IPS DF 6.9 (cell line): ENCODE measurements at regions not wholly inside any gene's neighbourhood (a gene's known extent, or its start where the extent isn't known, plus 50 kb on each side); places are given as distances from the start of the nearest gene placed in this dataset.

Source experiments
- DNase-seq: peaks from one replicate; pipeline ENCODE4 v3.0.0-alpha.2; 2013; ENCODE audit warnings: low read depth, low spot score
- H3K27ac ChIP-seq: one replicate; pipeline ENCODE4 v1.5.1; 2013; ENCODE audit warnings: low read length, control low read depth
- H3K27me3 ChIP-seq: 2 replicates; pipeline ENCODE4 v1.6.1; 2013; ENCODE audit warnings: mild to moderate bottlenecking, low read length; ENCODE audit not compliant: control insufficient read depth, insufficient read depth
- H3K36me3 ChIP-seq: 2 replicates; pipeline ENCODE4 v1.6.1; 2013; ENCODE audit warnings: low read length; ENCODE audit not compliant: control insufficient read depth, insufficient read depth
- H3K4me1 ChIP-seq: 2 replicates; pipeline ENCODE4 v1.6.1; 2013; ENCODE audit warnings: low read length; ENCODE audit not compliant: control insufficient read depth, insufficient read depth
- H3K4me3 ChIP-seq: 2 replicates; pipeline ENCODE4 v1.5.1; 2013; ENCODE audit warnings: mild to moderate bottlenecking, low read length
- H3K9me3 ChIP-seq: 2 replicates; pipeline ENCODE4 v1.6.1; 2013; ENCODE audit warnings: low read length, inconsistent platforms; ENCODE audit not compliant: control insufficient read depth, insufficient read depth
- WGBS: extraction: QIAGEN DNeasy Blood & Tissue Kit; methylation state at CpG from one replicate; pipeline ENCODE4 v1.1.7; 2013; ENCODE audit warnings: mixed read lengths, missing lambda C conversion rate; ENCODE audit not compliant: insufficient read length, insufficient coverage; 5-methylcytosine and 5-hydroxymethylcytosine counted together

- H3K4me1 ChIP-seq, result no peaks in the 10 kb centered on the region
Measured at GRCh38 chr4:117422297-117422696, 336.9 kb upstream of the TRAM1L1 start.

GRCh38 chr4:117425636-117426035, 340.3 kb upstream of the TRAM1L1 start:
- H3K36me3 ChIP-seq, result no peaks in the 10 kb centered on the region
- H3K27me3 ChIP-seq, result no peaks in the 10 kb centered on the region
- no peaks in the 10 kb centered on the region for H3K4me1 ChIP-seq
- no peak overlapping the region for H3K27ac ChIP-seq
- H3K4me3 ChIP-seq, result no peak overlapping the region
- H3K9me3 ChIP-seq, result no peaks in the 10 kb centered on the region
- DNase-seq, result no peak

More at GRCh38 chr4:117422297-117422696, 336.9 kb upstream of the TRAM1L1 start:
- Histone ChIP-seq H3K9me3 (no peaks in the 10 kb centered on the region), H3K4me3 (no peak overlapping the region), H3K27me3 (no peaks in the 10 kb centered on the region), H3K36me3 (no peaks in the 10 kb centered on the region), H3K27ac (no peak overlapping the region)
- DNase-seq, result no peak
- no CpG with 5 or more reads among the region's 5 CpGs for WGBS

- Histone ChIP-seq H3K9me3 (no peaks in the 10 kb centered on the region), H3K36me3 (no peaks in the 10 kb centered on the region)
Measured at GRCh38 chr4:117428536-117428935, 343.2 kb upstream of the TRAM1L1 start.

GRCh38 chr4:117429061-117429460, 343.7 kb upstream of the TRAM1L1 start:
- Histone ChIP-seq H3K36me3 (no peaks in the 10 kb centered on the region), H3K4me1 (no peaks in the 10 kb centered on the region), H3K4me3 (no peak overlapping the region), H3K27ac (no peak overlapping the region), H3K9me3 (no peaks in the 10 kb centered on the region), H3K27me3 (no peaks in the 10 kb centered on the region)
- WGBS, result no CpG with 5 or more reads among the region's 2 CpGs
- DNase-seq, result peak; percentile 13

More at GRCh38 chr4:117428536-117428935, 343.2 kb upstream of the TRAM1L1 start:
- Histone ChIP-seq H3K4me1 (no peaks in the 10 kb centered on the region), H3K27me3 (no peaks in the 10 kb centered on the region), H3K4me3 (no peak overlapping the region), H3K27ac (no peak overlapping the region)
- DNase-seq, result no peak
- no CpG with 5 or more reads among the region's 1 CpG for WGBS

- H3K4me3 ChIP-seq, result no peak overlapping the region
- WGBS, result no CpG with 5 or more reads among the region's 5 CpGs
- no peak for DNase-seq
- no peaks in the 10 kb centered on the region for H3K27me3 ChIP-seq
- no peaks in the 10 kb centered on the region for H3K4me1 ChIP-seq
- no peaks in the 10 kb centered on the region for H3K9me3 ChIP-seq
- no peak overlapping the region for H3K27ac ChIP-seq
- H3K36me3 ChIP-seq, result no peaks in the 10 kb centered on the region
Measured at GRCh38 chr4:117429506-117429905, 344.1 kb upstream of the TRAM1L1 start.

GRCh38 chr4:117434424-117434823, 349.0 kb upstream of the TRAM1L1 start:
- no CpG with 5 or more reads among the region's 1 CpG for WGBS
- Histone ChIP-seq H3K27ac (no peak overlapping the region), H3K4me3 (no peak overlapping the region), H3K36me3 (no peaks in the 10 kb centered on the region), H3K9me3 (no peaks in the 10 kb centered on the region), H3K27me3 (no peaks in the 10 kb centered on the region), H3K4me1 (no peaks in the 10 kb centered on the region)
- DNase-seq, result no peak

GRCh38 chr4:117447925-117448324, 362.5 kb upstream of the TRAM1L1 start:
- peak; percentile 31 for DNase-seq
- H3K27ac ChIP-seq, result no peak overlapping the region
- no peaks in the 10 kb centered on the region for H3K9me3 ChIP-seq
- no CpG with 5 or more reads among the region's 2 CpGs for WGBS
- no peaks in the 10 kb centered on the region for H3K27me3 ChIP-seq
- no peaks in the 10 kb centered on the region for H3K4me1 ChIP-seq
- no peak overlapping the region for H3K4me3 ChIP-seq
- peaks cover 3% of the 10 kb centered on the region; the same call in 1 of the 2 replicates for H3K36me3 ChIP-seq

- Histone ChIP-seq H3K36me3 (no peaks in the 10 kb centered on the region), H3K27ac (no peak overlapping the region), H3K9me3 (no peaks in the 10 kb centered on the region), H3K27me3 (no peaks in the 10 kb centered on the region), H3K4me1 (no peaks in the 10 kb centered on the region), H3K4me3 (no peak overlapping the region)
- WGBS, result no CpG with 5 or more reads among the region's 1 CpG
- no peak for DNase-seq
Measured at GRCh38 chr4:117455088-117455487, 369.7 kb upstream of the TRAM1L1 start.

GRCh38 chr4:117466388-117466787, 381.0 kb upstream of the TRAM1L1 start:
- no peaks in the 10 kb centered on the region for H3K4me1 ChIP-seq

GRCh38 chr4:117467404-117467803, 382.0 kb upstream of the TRAM1L1 start:
- no CpG with 5 or more reads among the region's 2 CpGs for WGBS

More at GRCh38 chr4:117466388-117466787, 381.0 kb upstream of the TRAM1L1 start:
- WGBS, result no CpG with 5 or more reads among the region's 5 CpGs
- DNase-seq, result no peak
- no peaks in the 10 kb centered on the region for H3K27me3 ChIP-seq
- no peaks in the 10 kb centered on the region for H3K36me3 ChIP-seq
- H3K9me3 ChIP-seq, result no peaks in the 10 kb centered on the region
- H3K27ac ChIP-seq, result no peak overlapping the region
- H3K4me3 ChIP-seq, result no peak overlapping the region

GRCh38 chr4:117474987-117475386, 389.6 kb upstream of the TRAM1L1 start:
- DNase-seq, result no peak
- no peaks in the 10 kb centered on the region for H3K9me3 ChIP-seq
- H3K4me1 ChIP-seq, result no peaks in the 10 kb centered on the region
- H3K36me3 ChIP-seq, result no peaks in the 10 kb centered on the region
- H3K27me3 ChIP-seq, result no peaks in the 10 kb centered on the region
- H3K27ac ChIP-seq, result no peak overlapping the region
- no peak overlapping the region for H3K4me3 ChIP-seq

More at GRCh38 chr4:117467404-117467803, 382.0 kb upstream of the TRAM1L1 start:
- Histone ChIP-seq H3K4me3 (no peak overlapping the region), H3K4me1 (no peaks in the 10 kb centered on the region), H3K9me3 (no peaks in the 10 kb centered on the region), H3K27ac (no peak overlapping the region), H3K36me3 (no peaks in the 10 kb centered on the region), H3K27me3 (no peaks in the 10 kb centered on the region)
- DNase-seq, result no peak
